NCI-H2029 (cell line): ENCODE measurements at regions not wholly inside any gene's neighbourhood (a gene's known extent, or its start where the extent isn't known, plus 50 kb on each side); places are given as distances from the start of the nearest gene placed in this dataset.

ENCODE experiments used
- DNase-seq: peaks from one replicate; lab custom pipeline; 2025; lab: John Stamatoyannopoulos, UW

DNA sequence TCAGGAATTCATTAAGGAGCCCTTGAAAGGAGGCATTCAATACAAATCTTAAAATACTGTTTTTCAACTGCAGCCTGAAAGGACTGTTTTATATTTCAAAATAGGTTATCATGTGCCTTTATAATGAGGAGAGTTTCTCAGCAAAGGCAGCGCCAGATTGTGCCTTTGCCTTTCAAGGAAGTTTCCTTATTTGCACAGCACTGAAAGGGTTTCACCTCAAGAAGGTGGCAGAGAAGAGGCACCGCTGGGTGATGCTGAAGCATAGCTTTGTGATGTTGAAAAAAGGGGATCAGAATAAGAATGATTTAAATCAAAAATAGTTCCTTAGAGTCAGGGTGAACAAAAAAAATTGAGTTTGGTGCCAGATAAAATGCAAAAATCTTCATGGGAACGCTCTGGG lies 601.0 kb upstream of the KIRREL3 start:
- no peak for DNase-seq

DNA sequence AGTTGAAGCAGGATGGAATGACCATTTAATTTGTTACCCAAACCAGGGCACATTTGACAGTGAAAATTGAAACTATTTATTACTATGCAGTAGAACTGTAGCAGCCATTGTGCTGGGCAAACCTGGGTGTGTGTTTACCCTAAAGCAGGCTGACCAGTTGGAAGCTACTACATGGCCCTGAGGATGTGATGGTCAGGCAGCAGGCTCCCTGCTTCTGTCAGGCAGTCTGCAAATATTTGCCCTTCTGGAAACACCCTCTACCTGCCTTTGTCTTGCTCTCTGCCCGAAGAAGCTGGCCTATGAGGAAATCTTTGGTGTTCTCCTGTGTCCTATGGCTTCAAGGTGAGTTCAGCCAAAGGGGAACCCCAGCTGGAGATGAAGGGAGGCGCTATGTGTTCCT lies 600.1 kb upstream of the KIRREL3 start:
- DNase-seq = no peak

DNA sequence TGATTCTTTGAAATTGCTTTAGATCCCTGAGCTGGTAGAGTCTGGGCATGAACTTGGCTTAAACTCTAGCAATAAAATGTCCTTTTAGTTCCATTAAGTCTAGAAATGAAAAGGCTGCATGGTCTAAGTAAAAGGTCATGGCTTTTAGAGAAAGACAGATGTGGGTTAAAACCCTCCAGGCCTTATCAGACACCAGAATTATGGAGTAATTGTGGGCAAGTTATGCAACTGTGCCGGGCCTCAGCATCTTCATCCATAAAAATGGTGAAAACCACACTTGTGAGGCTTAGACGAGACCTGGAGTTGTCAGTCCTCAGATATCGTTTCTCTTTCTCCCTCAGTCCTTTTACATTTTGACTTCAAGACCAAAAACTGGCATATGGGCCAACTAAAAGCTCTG lies 597.9 kb upstream of the KIRREL3 start:
- DNase-seq = no peak

DNA sequence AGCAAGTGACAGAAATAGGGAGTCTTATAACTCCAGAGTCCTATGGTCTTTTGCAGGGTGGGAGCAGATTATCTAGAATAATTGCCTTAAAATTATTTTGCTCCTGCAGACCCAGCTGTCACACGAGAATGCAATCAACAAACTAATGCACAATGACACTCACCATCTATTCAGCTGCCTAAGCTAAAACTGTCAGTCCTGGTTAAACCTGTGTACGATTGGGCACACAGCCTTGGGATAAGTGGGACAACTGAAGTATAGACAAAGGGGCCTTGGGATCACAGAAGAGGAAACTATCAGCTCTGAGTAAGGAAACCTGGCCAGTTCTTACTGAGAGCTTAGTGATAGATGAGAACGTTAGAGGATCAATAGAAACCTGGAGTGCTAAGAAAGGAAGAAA lies 595.9 kb upstream of the KIRREL3 start:
- no peak for DNase-seq

DNA sequence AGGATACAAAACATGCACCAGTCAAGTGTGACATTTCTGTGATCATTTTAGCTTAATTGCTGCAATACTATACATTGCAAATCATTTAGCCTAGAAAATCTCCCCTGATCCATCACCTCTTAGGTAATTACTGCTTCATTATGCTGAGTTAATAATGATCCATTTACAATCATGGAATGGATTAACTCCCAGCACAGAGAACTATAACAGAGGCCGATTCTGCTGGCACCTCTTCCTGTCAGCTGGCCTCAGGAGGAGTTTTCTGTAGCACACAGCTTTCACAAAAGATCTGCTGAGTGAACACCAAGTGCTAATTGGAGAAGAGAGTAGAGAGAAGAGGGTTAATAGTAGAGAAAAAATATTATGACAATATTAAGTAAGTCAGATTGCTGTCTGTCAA lies 591.8 kb upstream of the KIRREL3 start:
- DNase-seq = no peak

DNA sequence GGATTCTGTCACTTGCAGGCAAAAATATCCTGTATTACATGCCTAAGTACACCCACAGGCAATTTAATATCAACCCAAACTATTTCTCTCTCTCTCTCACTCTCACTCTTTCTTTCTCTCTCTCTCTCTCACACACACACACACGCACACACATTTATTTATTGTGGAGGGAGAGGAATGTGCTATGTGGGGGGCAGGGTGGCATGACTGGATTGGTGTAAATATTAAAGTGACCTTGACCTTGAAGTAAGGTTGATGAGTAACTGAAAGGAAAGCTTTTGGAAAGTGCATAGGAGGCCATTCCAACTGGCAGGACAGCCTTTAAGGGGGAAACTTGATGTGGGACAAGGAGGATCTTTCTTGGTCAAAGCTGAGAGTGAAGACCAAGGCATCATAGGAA lies 589.7 kb upstream of the KIRREL3 start:
- DNase-seq = no peak

DNA sequence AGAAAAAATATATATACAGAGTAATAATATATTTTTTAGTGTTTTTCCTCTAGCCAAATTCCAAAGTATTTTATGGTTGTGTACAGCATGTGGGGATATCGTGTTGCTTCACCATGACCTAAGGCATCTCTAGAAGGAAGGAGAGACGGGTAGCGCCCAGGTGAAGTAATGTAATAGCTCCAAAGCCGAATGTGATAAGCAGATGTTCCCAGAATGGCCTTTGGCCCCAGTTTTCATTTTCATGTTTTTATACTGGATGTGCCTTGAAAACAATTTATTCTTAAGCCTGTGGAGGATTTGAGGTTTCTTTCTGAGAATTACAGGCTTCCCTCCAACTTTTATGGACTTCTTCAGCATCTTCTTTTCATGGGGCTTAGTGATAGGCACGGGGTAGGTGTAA lies 587.9 kb upstream of the KIRREL3 start:
- DNase-seq = no peak

DNA sequence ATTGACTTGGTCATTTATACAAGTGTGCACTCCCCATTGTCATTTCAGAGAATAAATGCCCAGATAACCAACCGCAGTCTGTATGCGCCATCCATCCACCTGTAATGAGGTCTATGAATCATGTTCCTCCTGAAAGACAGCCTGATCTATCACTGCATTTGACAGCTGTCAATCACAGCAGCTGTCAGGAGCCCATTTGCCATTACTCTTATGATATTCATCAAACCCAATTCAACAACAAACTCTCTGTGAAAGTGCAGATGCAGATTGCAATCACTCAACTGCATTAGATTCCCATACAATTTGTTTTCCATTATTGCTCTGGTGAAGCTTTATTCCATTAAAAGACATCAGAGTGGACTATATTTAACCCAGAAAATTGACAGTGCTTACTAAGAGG lies 586.9 kb upstream of the KIRREL3 start:
- no peak for DNase-seq

DNA sequence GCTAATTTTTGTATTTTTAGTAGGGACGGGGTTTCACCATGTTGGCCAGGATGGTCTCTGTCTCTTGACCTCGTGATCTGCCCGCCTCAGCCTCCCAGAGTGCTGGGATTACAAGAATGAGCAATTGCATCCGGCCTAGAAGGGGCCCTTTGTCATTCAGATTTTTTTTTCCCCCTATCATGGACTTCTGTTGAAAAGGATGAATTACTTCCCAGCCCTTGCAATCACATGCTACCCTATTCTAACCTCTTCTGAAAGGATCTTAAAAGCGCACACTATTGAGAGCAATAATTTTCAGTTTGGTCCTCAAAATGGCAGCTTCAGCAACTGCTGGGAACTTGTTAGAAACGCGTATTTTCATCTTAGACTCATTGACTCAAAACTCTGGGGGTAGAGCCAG lies 575.6 kb upstream of the KIRREL3 start:
- DNase-seq = no peak

DNA sequence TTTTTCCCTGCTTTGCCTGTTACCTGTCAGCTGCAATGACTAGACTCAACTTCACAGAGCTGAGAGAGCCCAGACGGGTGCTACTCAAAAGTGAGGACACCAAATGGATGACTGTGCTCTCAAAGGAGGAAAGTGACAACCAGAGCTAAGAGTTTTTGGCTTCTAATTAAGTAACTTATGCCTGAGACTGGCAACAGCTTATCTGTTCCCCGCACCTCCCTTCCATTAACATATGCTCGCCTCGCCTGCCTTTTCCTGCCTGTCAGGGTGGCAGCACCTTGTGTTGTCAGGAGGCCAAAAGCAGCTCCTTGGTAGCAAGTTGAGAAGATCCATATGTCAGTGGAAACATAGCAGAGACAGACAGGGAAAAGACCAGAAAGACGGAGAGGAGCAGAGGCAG lies 573.9 kb upstream of the KIRREL3 start:
- no peak for DNase-seq

DNA sequence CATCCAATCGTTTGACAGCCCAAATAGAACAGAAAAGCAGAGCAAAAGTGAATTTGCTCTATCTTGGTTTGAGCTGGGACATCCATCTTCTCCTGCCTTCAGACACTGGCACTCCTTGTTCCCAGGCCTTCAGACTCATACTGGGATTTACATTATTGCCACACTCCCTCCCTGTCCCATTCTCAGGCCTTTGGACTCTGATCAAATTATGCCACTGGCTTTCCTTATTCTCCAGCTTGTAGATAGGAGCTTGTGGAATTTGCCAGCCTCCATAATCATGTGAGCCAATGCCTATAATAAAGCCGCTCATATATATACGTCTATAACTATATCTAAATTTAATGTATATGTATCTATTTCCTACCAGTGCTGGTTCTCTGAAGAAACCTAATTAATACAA lies 568.3 kb upstream of the KIRREL3 start:
- DNase-seq = no peak

DNA sequence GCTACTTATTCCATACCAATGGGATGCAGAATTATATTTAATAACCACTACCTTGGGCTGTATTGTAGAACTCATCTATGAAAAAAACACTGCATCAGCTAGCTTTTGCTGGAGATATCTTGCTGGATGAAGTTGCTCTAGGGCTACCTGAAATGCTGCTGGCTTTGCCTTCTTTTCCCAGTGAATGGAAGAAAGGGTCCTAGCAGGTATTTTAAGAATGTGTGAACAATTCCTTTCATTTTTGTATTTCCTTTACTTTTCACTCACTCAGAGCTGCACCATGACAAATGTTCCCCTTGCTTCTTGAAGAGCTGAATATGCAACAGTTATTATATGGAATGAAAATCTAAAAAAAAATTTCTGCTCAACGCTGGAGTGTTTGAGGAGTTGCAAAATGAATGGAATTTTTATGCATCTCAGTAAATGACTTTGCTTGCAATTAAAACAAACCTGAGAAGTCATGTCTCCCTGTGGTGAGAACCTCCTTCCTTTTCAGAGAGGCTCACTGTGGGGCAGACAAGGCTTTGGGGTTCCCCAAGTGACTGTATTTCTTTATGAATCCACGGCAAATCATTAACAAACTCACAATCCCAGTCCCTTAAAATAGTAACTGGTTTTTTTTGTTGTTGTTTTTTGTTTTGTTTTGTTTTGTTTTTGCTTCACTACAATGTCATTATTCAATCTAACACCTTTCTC lies 566.8 kb upstream of the KIRREL3 start:
- no peak for DNase-seq

DNA sequence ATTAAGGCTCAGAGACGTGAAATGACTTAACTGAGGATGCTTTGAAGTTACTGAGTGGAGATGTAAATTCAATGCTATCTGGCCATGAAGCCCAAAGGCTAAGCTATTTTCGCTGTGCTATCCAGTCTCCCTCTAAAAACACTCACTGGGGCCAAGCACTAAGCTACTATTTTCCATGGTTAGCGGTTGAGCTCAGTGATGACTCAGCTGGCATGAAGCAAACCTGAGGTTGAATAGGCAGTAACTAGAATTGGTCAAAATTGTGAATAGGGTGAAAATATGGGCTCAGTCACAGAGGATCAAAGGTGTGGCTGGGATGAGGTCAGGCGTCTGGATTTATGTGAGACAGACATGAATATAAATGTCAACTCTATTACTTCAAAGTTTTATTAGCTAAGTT lies 564.2 kb upstream of the KIRREL3 start:
- no peak for DNase-seq

DNA sequence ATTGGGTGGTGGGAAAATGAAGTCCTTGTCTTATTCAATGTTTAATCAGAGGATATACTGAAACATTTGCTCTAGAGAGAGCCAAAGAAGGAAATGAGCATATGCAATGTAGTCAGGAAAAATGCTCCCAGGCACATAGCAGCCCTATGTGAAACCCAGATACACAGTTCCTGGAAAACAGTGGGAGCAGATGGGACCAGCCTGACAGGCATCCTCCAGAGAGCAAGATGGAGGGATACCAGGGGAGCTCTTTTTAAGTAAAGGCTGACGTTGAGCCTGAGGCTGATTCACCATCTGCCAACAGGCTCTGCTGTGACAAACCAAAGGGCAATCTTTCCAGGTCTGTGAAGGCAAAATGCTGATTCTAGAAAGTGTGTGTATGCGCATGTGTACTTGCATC lies 559.4 kb upstream of the KIRREL3 start:
- no peak for DNase-seq

DNA sequence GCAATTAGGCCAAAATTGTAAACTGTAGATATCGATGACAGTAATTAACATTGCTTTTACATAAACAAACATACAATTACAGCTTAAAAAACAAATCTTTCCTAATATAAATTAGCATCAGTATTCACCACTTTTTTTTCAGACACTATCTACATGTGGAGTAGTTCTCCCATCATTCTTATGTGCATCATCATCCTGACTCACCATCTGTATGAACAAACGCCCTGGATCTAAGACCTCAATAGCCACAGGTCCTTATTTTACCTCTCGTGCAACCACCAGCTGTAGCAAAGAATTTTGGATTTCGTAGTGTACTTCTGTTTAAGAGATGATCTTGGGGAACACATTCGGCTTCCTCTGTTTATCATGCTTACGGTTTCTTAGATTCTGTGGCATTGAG lies 551.9 kb upstream of the KIRREL3 start:
- DNase-seq = no peak

DNA sequence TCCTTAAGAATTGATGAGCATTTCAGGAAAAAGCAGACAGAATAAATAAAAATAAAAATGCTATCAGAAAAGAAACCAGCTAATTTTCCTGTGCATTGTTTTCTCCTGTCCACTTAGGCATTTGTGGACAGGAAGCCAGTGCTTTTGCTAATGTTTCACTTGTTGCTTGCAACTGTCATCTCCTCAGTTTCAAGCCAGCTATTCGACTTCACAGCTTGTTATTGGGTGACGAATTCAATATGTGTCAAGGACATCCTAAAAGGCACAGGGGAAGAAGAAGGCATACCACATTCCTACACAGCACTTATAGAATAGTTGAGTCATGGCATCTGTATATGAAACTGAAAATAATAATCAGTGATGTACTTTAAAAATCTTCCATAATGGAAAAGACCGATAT lies 530.6 kb upstream of the KIRREL3 start:
- DNase-seq = no peak

DNA sequence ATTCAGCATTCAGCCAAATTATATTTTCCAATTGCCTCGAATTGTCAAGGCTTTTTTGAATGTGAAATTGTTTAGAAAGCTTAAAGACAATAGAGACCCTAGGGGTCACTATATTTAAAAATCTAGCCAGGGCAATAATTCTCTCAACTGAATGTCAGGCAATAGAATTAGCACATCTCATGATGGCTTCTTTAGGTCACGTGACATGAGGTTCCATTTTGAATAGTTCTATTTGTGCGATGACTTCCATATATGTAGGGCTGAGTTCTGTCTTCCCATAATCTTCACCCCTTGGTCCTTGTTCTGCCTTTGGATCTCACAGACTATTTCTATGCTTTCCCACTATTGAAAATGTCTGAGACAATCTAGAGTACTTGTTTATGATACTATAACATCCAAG lies 527.7 kb upstream of the KIRREL3 start:
- DNase-seq = no peak

DNA sequence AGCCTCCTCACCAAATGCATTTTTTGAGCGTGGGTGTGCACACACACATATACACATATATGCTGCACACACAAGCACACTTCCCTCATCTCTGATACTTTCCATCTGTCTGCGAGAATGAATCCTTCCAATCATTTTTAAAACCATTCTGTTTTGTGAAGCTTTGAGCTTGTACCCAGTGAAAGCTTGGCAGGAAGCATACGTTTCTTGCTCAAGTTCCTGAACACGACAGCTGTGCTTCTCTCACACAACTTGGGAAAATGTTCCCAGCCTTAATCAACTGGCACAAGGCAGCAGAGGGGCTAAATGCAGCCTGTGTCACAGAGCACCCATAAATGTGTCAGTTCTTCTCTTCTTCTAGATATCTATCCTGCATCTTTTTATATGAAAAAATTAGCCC lies 524.0 kb upstream of the KIRREL3 start:
- DNase-seq = no peak

DNA sequence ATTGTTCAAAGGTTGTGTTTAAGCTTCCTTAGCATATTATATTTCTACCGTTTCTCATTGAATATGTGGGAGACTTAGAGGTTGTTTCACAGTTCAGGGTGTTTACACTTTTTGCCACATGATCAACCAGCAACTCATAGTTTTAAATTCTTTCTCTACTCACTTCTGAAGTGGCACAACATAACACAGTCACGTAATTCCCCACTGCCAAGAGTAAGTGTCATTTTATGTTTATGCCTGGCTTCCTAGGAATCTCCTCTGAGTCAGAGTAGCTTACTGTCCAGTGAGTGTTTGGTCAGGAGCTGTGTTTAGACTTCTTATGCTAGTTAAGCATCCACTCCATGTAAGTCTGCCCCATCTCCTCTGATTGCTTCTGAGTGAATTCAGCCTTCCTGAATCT lies 520.8 kb upstream of the KIRREL3 start:
- no peak for DNase-seq

DNA sequence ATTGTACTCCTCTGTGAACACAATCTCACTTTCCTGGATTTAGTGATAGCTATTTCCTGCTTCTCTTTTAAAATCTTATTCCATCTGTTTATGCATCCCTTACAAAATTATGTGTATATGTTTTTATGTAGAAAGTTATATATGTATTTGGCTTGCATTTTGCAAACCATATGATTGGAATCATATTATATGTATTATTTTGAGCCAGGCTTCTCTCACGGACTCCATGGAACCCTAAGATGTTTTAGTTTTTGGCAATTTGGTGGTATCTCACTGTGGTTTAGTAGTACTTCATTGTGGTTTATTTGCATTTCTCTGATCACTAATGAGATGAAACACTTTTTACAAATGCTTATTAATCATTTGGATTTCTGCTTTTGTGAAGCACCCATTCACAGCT lies 507.3 kb upstream of the KIRREL3 start:
- DNase-seq = no peak

DNA sequence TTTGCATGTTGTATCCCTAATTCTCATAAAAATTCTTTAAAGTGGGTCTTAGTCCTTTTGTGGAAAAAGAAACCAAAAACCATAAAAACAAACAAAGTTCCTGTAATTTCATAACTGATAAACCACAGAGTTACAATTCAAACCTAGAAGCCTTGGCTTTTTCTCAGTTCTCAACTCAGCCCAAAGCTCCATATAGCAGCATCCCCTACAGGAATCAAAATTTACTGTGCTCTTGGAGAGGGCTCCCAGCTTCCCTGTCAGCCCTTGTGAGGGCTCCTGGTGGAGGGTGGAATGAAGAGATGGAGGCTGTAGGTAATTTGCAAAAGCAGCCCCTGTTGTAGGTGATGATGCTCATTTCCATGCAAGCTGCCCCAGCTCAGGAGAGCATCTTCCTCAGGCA lies 506.1 kb upstream of the KIRREL3 start:
- no peak for DNase-seq

DNA sequence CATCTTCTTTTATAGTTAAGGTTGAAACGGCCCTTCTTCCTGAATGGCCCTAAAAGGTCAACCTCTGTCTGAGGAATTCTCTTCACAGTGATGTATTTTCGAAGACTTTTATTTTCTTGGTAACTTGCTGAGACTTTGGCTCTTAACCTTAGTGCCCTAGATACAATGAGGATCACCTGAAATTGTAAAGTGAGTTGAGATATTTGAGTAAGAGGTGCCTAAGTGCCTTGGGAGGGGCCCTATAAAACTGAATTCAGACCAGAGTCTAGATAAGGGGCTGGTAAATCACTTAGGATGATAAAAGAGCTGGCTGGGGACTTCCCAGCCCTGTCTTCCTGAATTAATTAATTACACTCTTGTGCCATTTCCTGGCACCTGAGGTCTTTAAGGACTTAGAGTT lies 505.6 kb upstream of the KIRREL3 start:
- no peak for DNase-seq

DNA sequence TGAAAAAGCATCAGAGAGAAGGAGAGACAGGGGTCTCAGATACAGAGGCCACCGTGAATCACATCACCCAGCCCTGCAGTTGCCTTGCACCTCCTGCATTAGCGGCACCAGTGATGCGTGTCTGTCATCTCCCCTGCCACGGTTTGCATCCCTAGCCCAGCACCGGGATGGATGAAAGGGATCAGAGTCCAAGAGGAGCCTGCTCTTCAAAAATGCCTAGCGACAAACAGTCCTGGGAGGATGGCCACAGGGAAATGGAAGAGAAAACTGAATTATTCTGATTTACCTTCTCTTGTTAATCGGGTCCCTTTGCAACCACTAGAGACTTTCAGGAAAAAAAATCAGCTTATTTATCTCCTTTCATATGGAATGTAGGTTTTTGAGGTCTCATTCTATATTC lies 495.6 kb upstream of the KIRREL3 start:
- DNase-seq = no peak

DNA sequence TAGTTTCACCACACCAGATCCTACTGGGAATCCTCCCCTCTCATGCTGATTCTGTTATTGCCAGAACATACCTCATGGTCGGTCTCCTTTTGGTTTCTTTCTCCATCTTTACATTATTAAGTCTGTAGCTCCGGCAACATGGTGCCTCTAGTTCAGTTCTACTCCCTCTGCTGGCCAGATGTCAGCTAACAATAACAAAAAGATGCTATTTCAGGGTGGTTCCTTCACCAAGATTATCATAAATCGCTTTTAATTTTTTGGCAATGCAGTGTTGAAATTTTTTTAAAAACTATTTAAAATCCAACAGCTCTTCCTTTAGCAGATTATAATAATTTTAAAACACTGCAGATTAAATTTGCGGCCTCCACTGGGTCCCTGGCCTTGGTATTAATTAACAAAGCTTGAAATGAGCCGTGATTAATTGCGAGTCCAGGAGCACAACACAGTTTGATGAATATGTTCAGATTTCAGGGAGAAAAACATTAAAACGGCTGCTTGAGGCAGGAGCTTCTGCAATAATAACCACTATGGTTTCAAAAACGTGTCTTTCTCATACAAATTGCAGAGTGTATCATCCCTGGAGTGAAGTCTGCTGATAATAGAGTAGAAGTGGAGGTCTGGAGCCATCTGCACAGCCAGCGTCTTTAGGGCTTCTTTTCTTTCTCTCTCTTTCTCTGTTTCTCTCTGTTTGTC lies 492.9 kb upstream of the KIRREL3 start:
- no peak for DNase-seq
